H9 (cell line): ENCODE measurements at regions not wholly inside any gene's neighbourhood (a gene's known extent, or its start where the extent isn't known, plus 50 kb on each side); places are given as distances from the start of the nearest gene placed in this dataset.

Experiments
- DNase-seq: peaks from one replicate; pipeline ENCODE4 v3.0.0-alpha.2; 2017
- H2AFZ ChIP-seq: one replicate; pipeline ENCODE4 v1.6.1; 2013; ENCODE audit warnings: mild to moderate bottlenecking, low read length, control low read depth, moderate library complexity
- H2AK5ac ChIP-seq: 2 replicates; pipeline ENCODE4 v1.6.1; 2013; ENCODE audit warnings: low read length, control low read depth, mixed read lengths; ENCODE audit not compliant: insufficient read length
- H2BK120ac ChIP-seq: one replicate; pipeline ENCODE4 v1.6.1; 2013; ENCODE audit warnings: low read depth, mild to moderate bottlenecking, low read length, control low read depth, inconsistent platforms; ENCODE audit not compliant: poor library complexity, severe bottlenecking
- H2BK12ac ChIP-seq: 2 replicates; pipeline ENCODE4 v1.6.1; 2013; ENCODE audit warnings: low read length, control low read depth, mixed read lengths, low read depth; ENCODE audit not compliant: insufficient read length
- H2BK15ac ChIP-seq: 2 replicates; pipeline ENCODE4 v1.6.1; 2013; ENCODE audit warnings: low read depth, low read length, control low read depth
- H2BK20ac ChIP-seq: one replicate; pipeline ENCODE4 v1.6.1; 2013; ENCODE audit warnings: low read depth, mild to moderate bottlenecking, low read length, control low read depth, inconsistent platforms; ENCODE audit not compliant: poor library complexity, severe bottlenecking
- H2BK5ac ChIP-seq: 2 replicates; pipeline ENCODE4 v1.6.1; 2013; ENCODE audit warnings: low read length, control low read depth, mixed read lengths; ENCODE audit not compliant: insufficient read length
- H3K14ac ChIP-seq: 2 replicates; pipeline ENCODE4 v1.6.1; 2013; ENCODE audit warnings: low read length, control low read depth; ENCODE audit not compliant: insufficient read depth
- H3K18ac ChIP-seq: 2 replicates; pipeline ENCODE4 v1.6.1; 2013; ENCODE audit warnings: low read depth, mild to moderate bottlenecking, mixed read lengths, low read length, control low read depth; ENCODE audit not compliant: insufficient read length
- H3K23ac ChIP-seq: 2 replicates; pipeline ENCODE4 v1.6.1; 2013; ENCODE audit warnings: low read length, control low read depth, mixed read lengths, low read depth; ENCODE audit not compliant: insufficient read length
- H3K23me2 ChIP-seq: 2 replicates; pipeline ENCODE4 v1.6.1; 2013; ENCODE audit warnings: low read depth, mild to moderate bottlenecking, mixed read lengths, low read length, control low read depth; ENCODE audit not compliant: insufficient read length, poor library complexity, severe bottlenecking
- H3K27ac ChIP-seq: 2 replicates; pipeline ENCODE4 v1.5.1; 2013; ENCODE audit warnings: low read length, control low read depth, mixed read lengths, low read depth; ENCODE audit not compliant: insufficient read length
- H3K27me3 ChIP-seq: 2 replicates; pipeline ENCODE4 v1.6.1; 2013; ENCODE audit warnings: low read length, control low read depth, inconsistent platforms; ENCODE audit not compliant: insufficient read depth
- H3K4ac ChIP-seq: 2 replicates; pipeline ENCODE4 v1.6.1; 2013; ENCODE audit warnings: low read depth, mild to moderate bottlenecking, control low read depth, inconsistent platforms, low read length, moderate library complexity
- H3K4me1 ChIP-seq: 2 replicates; pipeline ENCODE4 v1.6.1; 2013; ENCODE audit warnings: low read length, control low read depth, inconsistent platforms; ENCODE audit not compliant: insufficient read depth
- H3K4me2 ChIP-seq: 2 replicates; pipeline ENCODE4 v1.6.1; 2013; ENCODE audit warnings: low read length, control low read depth, mixed read lengths; ENCODE audit not compliant: insufficient read length, insufficient read depth
- H3K56ac ChIP-seq: 2 replicates; pipeline ENCODE4 v1.6.1; 2013; ENCODE audit warnings: low read depth, mild to moderate bottlenecking, mixed read lengths, low read length, control low read depth; ENCODE audit not compliant: insufficient read length
- H3K79me1 ChIP-seq: 2 replicates; pipeline ENCODE4 v1.6.1; 2013; ENCODE audit warnings: low read depth, mild to moderate bottlenecking, moderate library complexity, low read length, control low read depth, inconsistent platforms; ENCODE audit not compliant: insufficient read depth, poor library complexity, severe bottlenecking
- H3K79me2 ChIP-seq: 2 replicates; pipeline ENCODE4 v1.6.1; 2013; ENCODE audit warnings: low read length, control low read depth, inconsistent platforms; ENCODE audit not compliant: insufficient read depth
- H3K9ac ChIP-seq: 2 replicates; pipeline ENCODE4 v1.6.1; 2013; ENCODE audit warnings: low read length, control low read depth, mixed read lengths; ENCODE audit not compliant: insufficient read length; ENCODE audit errors: extremely low read depth
- H3K9me3 ChIP-seq: one replicate; pipeline ENCODE4 v1.6.1; 2013; ENCODE audit warnings: low read depth, low read length, inconsistent platforms; ENCODE audit not compliant: control insufficient read depth
- H3T11ph ChIP-seq: one replicate; pipeline ENCODE4 v1.6.1; 2013; ENCODE audit warnings: mild to moderate bottlenecking, low read length, control low read depth, inconsistent platforms
- H4K20me1 ChIP-seq: one replicate; pipeline ENCODE4 v1.6.1; 2013; ENCODE audit not compliant: control insufficient read depth, insufficient read length, insufficient read depth
- H4K5ac ChIP-seq: 2 replicates; pipeline ENCODE4 v1.6.1; 2013; ENCODE audit warnings: low read depth, mild to moderate bottlenecking, mixed read lengths, low read length, control low read depth; ENCODE audit not compliant: insufficient read length
- H4K8ac ChIP-seq: replicated peaks from 2 replicates; pipeline ENCODE4 v1.6.1; 2013; ENCODE audit warnings: low read length, control low read depth, mixed read lengths, low read depth; ENCODE audit not compliant: insufficient read length
- H4K91ac ChIP-seq: 2 replicates; pipeline ENCODE4 v1.6.1; 2013; ENCODE audit warnings: low read depth, mild to moderate bottlenecking, moderate library complexity, mixed read lengths, low read length, control low read depth; ENCODE audit not compliant: insufficient read length
- H3K27ac Mint-ChIP-seq, 3 experiments: 2 replicates in 2 of 3; 3 replicates in 1 of 3; pipeline ENCODE4 v1.8.0; 2020 to 2021; ENCODE audit warnings: mixed read lengths in 3 of 3, mild to moderate bottlenecking in 1 of 3, moderate library complexity in 1 of 3
- H3K27me3 Mint-ChIP-seq: 2 replicates; pipeline ENCODE4 v1.8.0; 2021; ENCODE audit warnings: low read depth, mild to moderate bottlenecking, moderate library complexity, mixed read lengths
- H3K36me3 Mint-ChIP-seq, 3 experiments: 2 replicates in 2 of 3; 3 replicates in 1 of 3; pipeline ENCODE4 v1.8.0; 2020 to 2021; ENCODE audit warnings: low read depth in 3 of 3, mixed read lengths in 3 of 3; ENCODE audit not compliant: insufficient read depth in 1 of 3
- H3K4me1 Mint-ChIP-seq, 2 experiments: 2 replicates each; pipeline ENCODE4 v1.8.0; 2020; ENCODE audit warnings: mixed read lengths in 2 of 2
- H3K4me3 Mint-ChIP-seq, 2 experiments: 2 replicates in 1 of 2; 3 replicates in 1 of 2; pipeline ENCODE4 v1.8.0; 2020 to 2021; ENCODE audit warnings: mild to moderate bottlenecking in 2 of 2, mixed read lengths in 2 of 2, moderate library complexity in 1 of 2
- H3K9me3 Mint-ChIP-seq, 2 experiments: 2 replicates in 1 of 2; 3 replicates in 1 of 2; pipeline ENCODE4 v1.8.0; 2020; ENCODE audit warnings: mild to moderate bottlenecking in 2 of 2, mixed read lengths in 2 of 2, moderate library complexity in 1 of 2
- WGBS: extraction: QIAGEN DNeasy Blood & Tissue Kit; methylation state at CpG from one replicate; pipeline ENCODE4 v1.1.7; 2013; ENCODE audit warnings: missing lambda C conversion rate, low lambda C conversion rate, mixed read lengths; ENCODE audit not compliant: insufficient read length; ENCODE audit errors: extremely low coverage; 5-methylcytosine and 5-hydroxymethylcytosine counted together
- TF ChIP-seq, protein P1 (sequence below): fragments of 200-600 bp; sonication (generic); conservative IDR thresholded peaks from 3 replicates; pipeline ENCODE4 v1.8.0; 2021; ENCODE audit warnings: antibody characterized with exemption, mild to moderate bottlenecking

DNA sequence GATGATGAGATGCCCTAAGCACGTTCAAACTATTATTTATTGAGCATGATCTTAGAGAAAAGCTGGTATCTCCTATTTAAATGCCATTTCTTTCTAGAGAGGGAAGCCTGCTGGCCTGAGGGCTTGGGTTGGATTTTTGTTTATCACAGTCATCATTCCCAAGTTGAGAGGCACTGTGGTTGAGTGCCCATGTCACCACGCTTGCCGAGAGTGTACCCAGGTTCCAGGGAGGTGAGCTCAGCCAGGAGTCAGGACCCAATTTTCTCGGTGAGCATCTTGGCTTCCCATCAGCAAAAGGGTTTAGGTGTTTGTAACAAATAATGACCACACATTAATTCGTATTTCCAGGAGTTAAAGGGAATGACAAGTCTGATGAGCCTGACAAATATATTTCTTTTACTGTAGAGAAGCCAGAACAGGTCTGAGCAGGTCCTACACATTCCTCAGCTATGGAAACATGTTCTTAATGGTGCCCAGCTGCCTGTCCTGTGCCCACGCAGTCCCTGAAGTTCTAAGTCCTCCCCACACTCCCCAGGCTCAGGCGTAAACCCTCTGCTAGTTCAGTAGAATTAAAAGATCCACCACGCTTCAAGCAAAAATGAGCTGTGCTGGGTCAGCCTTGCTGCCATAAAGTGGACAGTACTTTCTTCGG lies 258.9 kb upstream of the IRX2 start:
- Histone ChIP-seq H3K27ac (no peak overlapping the region), H3K4ac (no peak overlapping the region), H3K56ac (no peak overlapping the region), H3K9ac (no peak overlapping the region), H3K4me1 (no peaks in the 10 kb centered on the region), H2AFZ (no peak overlapping the region), H3T11ph (no peak overlapping the region), H2BK120ac (no peak overlapping the region), H3K14ac (no peak overlapping the region), H2BK5ac (no peak overlapping the region), H3K79me2 (no peaks in the 10 kb centered on the region), H3K23ac (no peak overlapping the region), H4K91ac (no peak overlapping the region), H4K8ac (no peak overlapping the region), H3K9me3 (no peaks in the 10 kb centered on the region), H3K18ac (no peak overlapping the region), H4K20me1 (no peaks in the 10 kb centered on the region), H2BK12ac (no peak overlapping the region), H2AK5ac (no peak overlapping the region), H2BK20ac (no peak overlapping the region), H3K79me1 (no peaks in the 10 kb centered on the region), H2BK15ac (no peak overlapping the region), H4K5ac (no peak overlapping the region), H3K27me3 (no peaks in the 10 kb centered on the region), H3K4me2 (no peak overlapping the region), H3K23me2 (no peaks in the 10 kb centered on the region)
- peaks cover 0 to 2% of the 10 kb centered on the region in 2 experiments; a peak in 2 of 5 replicates for H3K9me3 Mint-ChIP-seq
- TF ChIP-seq, protein P1, sequence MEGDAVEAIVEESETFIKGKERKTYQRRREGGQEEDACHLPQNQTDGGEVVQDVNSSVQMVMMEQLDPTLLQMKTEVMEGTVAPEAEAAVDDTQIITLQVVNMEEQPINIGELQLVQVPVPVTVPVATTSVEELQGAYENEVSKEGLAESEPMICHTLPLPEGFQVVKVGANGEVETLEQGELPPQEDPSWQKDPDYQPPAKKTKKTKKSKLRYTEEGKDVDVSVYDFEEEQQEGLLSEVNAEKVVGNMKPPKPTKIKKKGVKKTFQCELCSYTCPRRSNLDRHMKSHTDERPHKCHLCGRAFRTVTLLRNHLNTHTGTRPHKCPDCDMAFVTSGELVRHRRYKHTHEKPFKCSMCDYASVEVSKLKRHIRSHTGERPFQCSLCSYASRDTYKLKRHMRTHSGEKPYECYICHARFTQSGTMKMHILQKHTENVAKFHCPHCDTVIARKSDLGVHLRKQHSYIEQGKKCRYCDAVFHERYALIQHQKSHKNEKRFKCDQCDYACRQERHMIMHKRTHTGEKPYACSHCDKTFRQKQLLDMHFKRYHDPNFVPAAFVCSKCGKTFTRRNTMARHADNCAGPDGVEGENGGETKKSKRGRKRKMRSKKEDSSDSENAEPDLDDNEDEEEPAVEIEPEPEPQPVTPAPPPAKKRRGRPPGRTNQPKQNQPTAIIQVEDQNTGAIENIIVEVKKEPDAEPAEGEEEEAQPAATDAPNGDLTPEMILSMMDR: no peak
- H3K36me3 Mint-ChIP-seq: no peaks in the 10 kb centered on the region
- no peak overlapping the region for H3K4me3 Mint-ChIP-seq
- peaks cover 1% of the 10 kb centered on the region; the same call in 1 of the 2 replicates for H3K27me3 Mint-ChIP-seq
- H3K4me1 Mint-ChIP-seq: no peaks in the 10 kb centered on the region
- no CpG with 5 or more reads among the region's 9 CpGs for WGBS
- no peak overlapping the region for H3K27ac Mint-ChIP-seq
- DNase-seq: no peak
